HG03469 (cell line): ENCODE measurements at regions not wholly inside any gene's neighbourhood (a gene's known extent, or its start where the extent isn't known, plus 50 kb on each side); places are given as distances from the start of the nearest gene placed in this dataset.
"Not testable (repeated sequence)": the region's sequence is repeated elsewhere in the genome, so short reads cannot be mapped to it uniquely, and the experiment has no call there.

Experiments
- ATAC-seq: cut with Tn5 transposase; IDR thresholded peaks from one replicate; pipeline ENCODE4 v1.9.1; 2021; ENCODE audit warnings: mild to moderate bottlenecking, moderate library complexity, moderate number of reproducible peaks; ENCODE audit not compliant: unreplicated experiment

- no peak for ATAC-seq
Measured at GRCh38 chr14:82872494-82872893, 1338.8 kb upstream of the SEL1L start.

DNA sequence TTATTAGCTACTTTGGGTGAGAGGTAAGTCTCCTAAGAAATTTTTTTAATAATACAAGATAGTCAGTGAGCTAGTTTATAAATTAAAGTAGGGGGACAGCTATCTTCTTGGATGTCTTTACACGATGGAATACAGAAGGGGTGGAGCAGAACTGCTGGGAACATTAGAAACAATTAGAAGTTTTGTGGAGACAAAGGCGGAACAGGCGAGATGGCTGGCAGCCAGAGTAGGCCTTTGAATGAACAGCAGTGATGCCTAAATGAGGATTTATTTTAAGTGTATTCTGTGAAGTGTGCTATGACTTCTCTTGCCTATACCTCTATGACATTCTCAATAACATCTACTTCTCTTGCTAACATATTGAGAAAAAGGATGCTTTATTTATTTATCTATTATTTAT lies 1345.3 kb upstream of the SEL1L start:
- no peak for ATAC-seq

DNA sequence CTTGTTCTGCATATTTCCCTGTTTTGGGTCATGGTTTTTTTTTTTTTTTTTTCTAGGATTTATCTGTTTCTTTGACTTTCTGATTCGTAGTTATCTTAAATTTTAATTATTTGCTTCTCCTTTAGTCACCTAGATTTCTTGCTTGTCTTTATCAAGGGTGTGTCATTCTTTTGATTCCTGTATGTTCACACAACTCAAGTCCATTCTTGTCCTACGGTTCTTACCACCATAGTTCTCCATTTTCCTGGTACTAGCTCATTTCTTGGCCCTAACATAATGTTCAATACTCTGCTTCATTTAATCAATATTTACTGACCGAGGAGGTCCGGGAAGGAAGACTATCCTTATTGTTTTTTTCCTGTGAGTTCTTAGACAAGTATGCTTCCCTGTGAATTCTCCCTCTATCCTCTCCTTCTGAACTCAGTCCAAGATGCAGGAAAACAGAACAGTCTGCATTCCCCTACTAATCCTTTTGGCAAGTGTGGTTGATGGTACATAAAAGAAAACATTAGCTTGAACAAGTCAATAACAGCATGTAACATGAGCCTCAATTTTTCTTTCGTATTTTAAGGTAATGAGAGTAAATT lies 1346.4 kb upstream of the SEL1L start:
- ATAC-seq: no peak

GRCh38 chr14:82886670-82887069 lies 1353.0 kb upstream of the SEL1L start:
- ATAC-seq: no peak

- no peak for ATAC-seq
Measured at GRCh38 chr14:82889701-82890100, 1356.0 kb upstream of the SEL1L start.

DNA sequence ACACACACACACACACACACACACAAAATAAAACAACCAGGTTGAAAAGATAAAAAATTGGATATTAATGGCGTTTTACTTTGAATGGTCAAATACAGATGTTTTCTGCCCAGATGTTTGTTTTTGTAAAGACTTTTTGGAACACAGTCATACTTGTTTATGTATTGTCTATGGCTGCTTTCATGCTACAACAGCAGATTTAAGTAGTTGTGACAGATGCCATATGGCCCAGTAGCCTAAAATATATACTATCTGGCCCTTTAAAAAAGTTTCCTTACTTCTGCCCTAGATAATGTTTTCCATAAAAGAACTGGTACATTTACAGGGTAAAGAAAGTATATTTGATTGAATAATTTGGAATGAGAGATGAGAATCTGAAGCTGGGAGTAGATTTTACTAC lies 1362.8 kb upstream of the SEL1L start:
- no peak for ATAC-seq

- ATAC-seq: no peak
Measured at GRCh38 chr14:82897469-82898308, 1364.0 kb upstream of the SEL1L start.

- no peak for ATAC-seq
Measured at GRCh38 chr14:82905762-82906161, 1372.1 kb upstream of the SEL1L start.

DNA sequence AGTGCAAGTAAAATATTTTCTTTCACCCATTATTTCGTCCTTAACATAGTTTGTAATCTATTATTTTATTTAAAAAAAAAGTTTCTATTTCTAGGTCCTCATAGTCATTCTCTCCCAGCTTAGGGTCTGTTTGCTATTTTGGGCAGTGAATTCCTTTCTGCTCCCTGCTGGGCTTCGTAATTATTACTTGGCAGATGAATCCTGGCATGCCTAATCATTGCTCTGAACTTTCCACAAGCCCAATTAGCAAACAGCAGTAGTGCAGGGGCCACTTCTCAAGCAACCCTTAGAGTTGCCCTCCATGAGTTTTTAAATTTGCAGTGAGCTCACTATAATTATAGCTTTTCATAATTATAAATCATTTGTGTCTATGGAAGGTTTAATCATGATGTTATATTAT lies 1378.3 kb upstream of the SEL1L start:
- no peak for ATAC-seq

- no peak for ATAC-seq
Measured at GRCh38 chr14:82913396-82913795, 1379.7 kb upstream of the SEL1L start.

DNA sequence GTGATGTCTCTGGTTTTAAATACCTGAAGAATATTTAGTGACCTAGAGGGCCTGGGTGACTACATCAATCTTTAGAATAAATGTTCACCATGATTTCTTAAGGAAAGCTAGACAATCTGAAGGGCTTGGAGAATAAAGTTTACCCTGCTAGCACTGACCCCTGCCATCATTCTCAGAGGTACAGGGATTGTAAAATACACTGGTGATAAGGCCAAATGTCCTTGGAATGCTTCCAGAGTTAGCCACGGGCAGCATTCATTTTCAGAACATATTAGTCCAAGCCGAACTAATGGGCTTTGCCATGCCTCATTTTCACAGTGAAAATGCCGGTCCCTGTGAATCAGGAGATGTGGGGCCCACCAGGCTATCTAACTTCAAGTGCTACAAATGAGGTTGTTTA lies 1381.7 kb upstream of the SEL1L start:
- no peak for ATAC-seq

DNA sequence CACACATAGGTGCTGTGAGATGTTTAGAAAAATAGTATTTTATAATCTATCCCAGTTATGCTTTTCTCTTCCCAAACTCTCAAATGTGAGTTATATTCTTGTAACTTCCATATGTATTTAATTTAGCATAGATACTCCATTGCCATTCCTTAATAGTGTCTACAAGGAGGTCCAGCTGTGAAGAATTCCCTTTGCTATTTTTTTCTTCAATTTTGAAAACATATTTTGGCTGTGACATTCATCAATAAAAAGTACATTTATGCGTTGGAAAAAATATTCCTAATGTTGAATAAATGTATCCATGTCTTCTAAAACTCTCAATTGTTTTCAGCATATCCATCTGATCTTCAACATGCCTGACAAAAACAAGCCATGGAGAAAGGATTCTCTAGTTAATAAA lies 1402.0 kb upstream of the SEL1L start:
- ATAC-seq: no peak

DNA sequence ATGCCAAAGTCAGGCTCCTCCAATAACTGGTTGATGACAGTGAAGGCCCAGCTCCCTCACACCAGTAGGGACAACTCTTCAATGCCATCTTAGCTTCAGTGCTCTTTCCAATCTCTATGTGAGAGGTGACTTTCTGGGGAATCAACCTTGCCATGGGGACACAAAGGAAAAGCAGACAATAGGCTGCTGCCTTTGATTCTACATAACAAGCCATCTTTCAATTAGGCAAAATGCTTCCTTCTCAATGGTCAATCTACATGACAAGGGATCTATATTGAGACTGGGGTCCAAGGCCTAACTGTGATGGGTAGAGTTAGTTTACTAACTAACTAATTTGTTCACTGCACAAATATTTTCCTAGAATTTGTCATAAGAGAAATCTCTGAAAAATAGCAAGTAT lies 1417.5 kb upstream of the SEL1L start:
- no peak for ATAC-seq

DNA sequence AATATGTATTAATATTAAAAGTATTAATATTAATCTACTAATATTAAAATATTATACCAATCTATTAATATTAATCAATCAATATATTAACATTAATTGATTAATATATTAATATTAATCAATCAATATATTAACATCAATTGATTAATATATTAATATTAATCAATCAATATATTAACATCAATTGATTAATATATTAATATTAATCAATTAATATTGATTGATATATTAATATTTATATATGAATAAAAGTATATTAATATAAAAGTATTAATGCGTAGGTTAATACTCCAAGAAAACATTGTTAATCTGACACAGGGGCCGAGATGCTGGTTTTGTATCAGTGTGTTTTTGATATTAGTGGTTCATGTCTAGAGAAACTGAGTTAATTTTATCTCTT lies 1430.1 kb upstream of the SEL1L start:
- no peak for ATAC-seq

DNA sequence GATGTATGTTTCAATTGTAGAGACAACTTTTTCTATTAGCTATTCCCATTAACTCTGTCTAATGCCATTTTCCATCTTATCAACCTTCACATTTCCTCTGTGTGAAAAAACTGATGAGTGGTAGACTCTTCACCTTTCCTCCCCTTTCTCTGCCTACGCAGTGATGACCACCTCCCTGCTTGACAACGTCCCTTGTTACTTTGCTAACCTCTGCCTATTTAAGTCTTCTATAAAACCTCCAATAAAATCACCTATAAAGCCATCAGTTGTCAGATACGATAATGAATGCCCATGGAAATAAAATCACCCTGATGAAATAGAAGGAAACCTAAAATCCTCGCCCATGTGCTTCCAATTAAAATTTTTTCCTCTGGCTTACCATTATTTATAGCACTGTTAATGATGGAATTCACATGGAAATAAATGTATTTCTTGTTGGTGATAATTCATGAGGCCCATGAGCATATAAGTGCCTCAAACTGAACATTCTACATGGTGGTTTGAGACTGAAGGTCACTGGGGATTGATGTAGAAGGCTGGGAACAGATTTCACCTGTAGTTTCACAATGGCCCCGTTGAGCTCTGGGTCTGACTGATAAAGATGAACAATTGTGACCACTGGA lies 1454.0 kb upstream of the SEL1L start:
- ATAC-seq: no peak

DNA sequence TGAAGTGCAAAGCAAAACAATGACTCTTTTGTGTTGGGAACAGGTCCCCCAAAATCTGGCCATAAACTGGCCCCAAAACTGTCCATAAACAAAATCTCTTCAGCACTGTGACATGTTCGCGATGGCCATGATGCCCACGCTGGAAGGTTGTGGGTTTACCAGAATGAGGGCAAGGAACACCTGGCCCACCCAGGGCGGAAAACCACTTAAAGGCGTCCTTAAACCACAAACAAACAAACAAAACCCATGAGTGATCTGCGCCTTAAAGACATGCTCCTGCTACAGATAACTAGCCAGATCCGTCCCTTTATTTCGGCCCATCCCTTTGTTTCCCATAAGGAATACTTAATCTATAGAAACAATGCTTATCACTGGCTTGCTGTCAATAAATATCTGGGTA lies 1460.9 kb upstream of the SEL1L start:
- not testable (repeated sequence) for ATAC-seq

- ATAC-seq: no peak
Measured at GRCh38 chr14:82999802-83000201, 1466.1 kb upstream of the SEL1L start.

GRCh38 chr14:83004456-83005006 lies 1470.9 kb upstream of the SEL1L start:
- ATAC-seq: no peak

GRCh38 chr14:83006121-83006670 lies 1472.5 kb upstream of the SEL1L start:
- no peak for ATAC-seq

GRCh38 chr14:83007052-83007451 lies 1473.4 kb upstream of the SEL1L start:
- ATAC-seq: not testable (repeated sequence)

DNA sequence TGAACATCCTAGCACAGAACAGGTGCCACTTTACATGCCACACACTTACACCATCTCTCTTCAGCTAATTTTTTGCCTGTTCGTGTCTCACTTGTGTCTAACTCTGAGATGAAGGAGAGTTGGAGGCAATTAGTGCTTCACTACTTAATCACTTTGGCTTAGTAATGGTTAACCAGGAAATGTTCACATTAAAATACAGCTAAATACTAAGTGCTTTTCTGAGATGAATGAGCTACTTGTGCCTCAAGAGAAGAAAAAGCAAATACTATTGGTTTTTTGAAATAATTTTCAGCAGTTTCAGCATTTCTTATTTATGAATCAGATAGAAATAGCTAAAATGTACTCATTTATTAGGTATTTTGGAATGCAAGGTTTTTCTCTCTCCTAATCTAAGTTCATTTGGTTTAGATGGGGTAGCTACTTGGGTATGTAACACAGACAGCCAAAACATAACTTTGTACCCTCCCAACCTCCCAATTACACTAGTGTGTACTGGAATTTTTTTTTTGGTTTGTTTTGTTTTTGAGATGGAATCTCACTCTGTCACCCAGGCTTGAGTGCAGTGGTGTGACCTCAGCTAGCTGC lies 1474.1 kb upstream of the SEL1L start:
- no peak for ATAC-seq
